ENCODE measurements at regions not wholly inside any gene's neighbourhood (a gene's known extent, or its start where the extent isn't known, plus 50 kb on each side); places are given as distances from the start of the nearest gene placed in this dataset.

GRCh38 chr4:95729596-95729995, 110.3 kb upstream of the PDHA2 start (continued):
- TF ChIP-seq REST (IDR thresholded peaks at IDR 0.05; ENCODE audit: unreplicated experiment) (no peak), POLR2AphosphoS5 (IDR thresholded peaks at IDR 0.05; ENCODE audit: low read depth) (no peak)

DNA sequence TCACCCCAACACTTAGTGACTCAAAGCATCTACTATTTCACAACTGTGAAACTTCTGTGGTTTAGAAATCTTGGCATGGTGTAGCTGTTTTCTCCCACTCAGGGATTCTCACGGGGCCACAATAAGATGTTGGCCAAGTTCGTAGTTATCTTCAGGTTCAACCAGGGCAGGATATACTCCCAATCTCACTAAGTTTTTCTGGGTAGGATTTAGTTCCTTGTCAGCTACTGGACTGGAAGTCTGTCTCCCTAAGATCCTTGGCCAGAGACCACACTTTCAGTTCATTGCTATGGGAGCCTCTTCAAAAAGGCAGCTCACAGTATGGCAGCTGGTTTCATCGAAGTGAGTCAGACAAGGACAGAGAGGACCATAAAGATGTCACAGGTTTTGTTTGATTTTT, 111.7 kb upstream of the PDHA2 start:
- ATAC-seq (no peak), DNase-seq (ENCODE audit: low spot score) (no peak)
- no peaks in the 10 kb centered on the region for H4K20me1 ChIP-seq (replicated peaks; ENCODE audit: insufficient read depth)
- H3F3A ChIP-seq (replicated peaks; ENCODE audit: low read depth), result no peaks in the 10 kb centered on the region
- peaks cover 19% of the 10 kb centered on the region for H3K4me1 ChIP-seq (ENCODE audit: insufficient read depth)
- no peak for TF ChIP-seq EZH2phosphoT487 (IDR thresholded peaks at IDR 0.05; ENCODE audit: unreplicated experiment)
- H3K9me2 ChIP-seq (ENCODE audit: insufficient read depth), result peaks cover 4% of the 10 kb centered on the region; the same call in 1 of the 2 replicates
- Mint-ChIP-seq H3K27ac (no peak overlapping the region), H3K27me3 (ENCODE audit: insufficient read depth, low read depth, poor library complexity) (peaks cover 4% of the 10 kb centered on the region), H3K36me3 (ENCODE audit: low read depth) (no peaks in the 10 kb centered on the region), H3K9me3 (no peaks in the 10 kb centered on the region), H3K4me1 (peaks cover 28% of the 10 kb centered on the region), H3K4me3 (no peak overlapping the region)
- no peaks in the 10 kb centered on the region for H3K79me2 ChIP-seq (replicated peaks; ENCODE audit: insufficient read depth)
- H3K27ac ChIP-seq (ENCODE audit: low read depth), result no peak overlapping the region
- H3K4me2 ChIP-seq, result no peak overlapping the region
- H3K27me3 ChIP-seq (ENCODE audit: insufficient read depth), result no peaks in the 10 kb centered on the region
- H2AFZ ChIP-seq, result no peak overlapping the region
- H3K4me3 ChIP-seq, result no peak overlapping the region
- H3K36me3 ChIP-seq (ENCODE audit: insufficient read depth), result no peaks in the 10 kb centered on the region

DNA sequence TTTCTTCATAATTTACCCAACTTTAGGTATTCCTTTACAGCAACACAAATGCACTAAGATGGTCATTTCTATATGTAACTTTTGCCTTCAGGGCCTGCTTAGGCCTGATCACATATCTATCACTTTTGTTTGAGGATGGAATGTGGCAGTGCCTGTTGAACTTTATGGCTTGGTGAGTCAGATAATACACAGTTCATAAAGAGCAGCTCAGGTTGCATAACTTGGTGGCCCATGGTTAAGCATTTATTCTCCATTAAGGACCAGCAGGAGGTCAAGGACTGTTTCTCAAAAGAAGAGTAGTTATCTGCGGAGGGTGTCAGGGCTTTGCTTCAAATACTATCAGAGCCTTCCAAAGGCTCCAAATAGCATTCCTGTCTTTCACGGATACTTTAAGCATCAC, 124.1 kb upstream of the PDHA2 start:
- Histone ChIP-seq H3K79me2 (replicated peaks; ENCODE audit: insufficient read depth) (no peaks in the 10 kb centered on the region), H3K36me3 (ENCODE audit: insufficient read depth) (no peaks in the 10 kb centered on the region), H3K4me1 (ENCODE audit: insufficient read depth) (no peaks in the 10 kb centered on the region), H3K4me2 (no peak overlapping the region), H4K20me1 (replicated peaks; ENCODE audit: insufficient read depth) (no peaks in the 10 kb centered on the region), H3K27ac (ENCODE audit: low read depth) (no peak overlapping the region), H3K27me3 (ENCODE audit: insufficient read depth) (no peaks in the 10 kb centered on the region), H3F3A (replicated peaks; ENCODE audit: low read depth) (no peaks in the 10 kb centered on the region), H2AFZ (no peak overlapping the region), H3K9me2 (ENCODE audit: insufficient read depth) (peaks cover 28% of the 10 kb centered on the region), H3K4me3 (no peak overlapping the region)
- no peaks in the 10 kb centered on the region for H3K27me3 Mint-ChIP-seq (ENCODE audit: insufficient read depth, low read depth, poor library complexity)
- H3K36me3 Mint-ChIP-seq (ENCODE audit: low read depth), result peaks cover 6% of the 10 kb centered on the region; the same call in 2 of the 3 replicates
- H3K9me3 Mint-ChIP-seq, result peaks cover 13% of the 10 kb centered on the region; the same call in 2 of the 3 replicates
- no peak overlapping the region for H3K4me3 Mint-ChIP-seq
- ATAC-seq, result no peak
- no peak overlapping the region for H3K27ac Mint-ChIP-seq
- no peak for DNase-seq (ENCODE audit: low spot score)
- no peak for TF ChIP-seq NANOG (IDR thresholded peaks at IDR 0.05; ENCODE audit: borderline replicate concordance)
- TF ChIP-seq CTCF (conservative IDR thresholded peaks at IDR 0.05; ENCODE audit: low read depth in 2 of 2), result no peak
- TF ChIP-seq EZH2phosphoT487 (IDR thresholded peaks at IDR 0.05; ENCODE audit: unreplicated experiment), result no peak
- TF ChIP-seq EZH2 (IDR thresholded peaks at IDR 0.05; ENCODE audit: low read depth, unreplicated experiment), result no peak
- TF ChIP-seq STAT1 (IDR thresholded peaks at IDR 0.05; ENCODE audit: unreplicated experiment), result no peak
- no peak for TF ChIP-seq ETS1 (IDR thresholded peaks at IDR 0.05)
- TF ChIP-seq ZNF331 (CRISPR knock-in tag; IDR thresholded peaks at IDR 0.05; ENCODE audit: low read depth), result no peak
- TF ChIP-seq POLR2AphosphoS5 (IDR thresholded peaks at IDR 0.05; ENCODE audit: low read depth), result no peak
- TF ChIP-seq REST (IDR thresholded peaks at IDR 0.05; ENCODE audit: unreplicated experiment), result no peak
- TF ChIP-seq CREB1 (CRISPR knock-in tag; IDR thresholded peaks at IDR 0.05; ENCODE audit: low read depth), result no peak
- TF ChIP-seq ZNF114 (CRISPR knock-in tag; IDR thresholded peaks at IDR 0.05), result no peak
- peaks cover 2% of the 10 kb centered on the region; the same call in 1 of the 3 replicates for H3K4me1 Mint-ChIP-seq
